ENCODE measurements at regions not wholly inside any gene's neighbourhood (a gene's known extent, or its start where the extent isn't known, plus 50 kb on each side); places are given as distances from the start of the nearest gene placed in this dataset.

DNA sequence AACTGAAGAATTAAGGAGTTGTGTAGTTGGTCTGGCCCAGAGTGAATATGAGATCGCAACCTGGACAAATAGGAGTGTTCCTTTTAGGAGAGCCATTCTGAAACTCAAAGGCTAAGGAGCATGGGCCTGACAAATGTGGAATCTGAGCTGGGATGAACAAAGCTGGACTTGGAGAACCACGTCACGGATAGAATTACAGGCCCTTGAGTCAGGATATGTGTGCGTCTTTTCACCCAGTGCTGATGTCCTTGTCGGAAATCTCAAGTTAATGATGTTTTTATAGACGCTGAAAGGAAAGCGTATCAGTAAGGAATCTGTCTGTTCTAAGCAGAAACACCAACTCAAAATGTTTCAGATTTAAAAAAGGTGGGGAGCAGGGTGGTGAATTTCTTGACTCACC is 173.8 kb upstream of the ZKSCAN2 start:
- no peaks in the 10 kb centered on the region for H3K79me2 ChIP-seq (ENCODE audit: control insufficient read depth, insufficient read depth, low read length)
- no TSS peak for BruUV-seq (replicated peaks)
- ChIA-PET CTCF (no interaction called here), POLR2A (no interaction called here)
- H2AFZ ChIP-seq (ENCODE audit: low read depth, low read length), result no peak overlapping the region
- DNase-seq (ENCODE audit: low read depth, low spot score), result no peak
- H3K36me3 ChIP-seq (ENCODE audit: control insufficient read depth in 2 of 2, extremely low read depth in 1 of 2, insufficient read depth in 2 of 2, low read length in 2 of 2), result no peaks in the 10 kb centered on the region
- H3K4me2 ChIP-seq (ENCODE audit: insufficient read depth, low read length), result no peak overlapping the region
- dilution Hi-C loops (cut with MboI; ENCODE audit: extremely low pct_ligation_motif_present, low sequenced_read_pairs), result no loop called here
- intact Hi-C loops (cut with micrococcal nuclease), result no loop called here
- TF ChIP-seq POLR2AphosphoS5 (IDR thresholded peaks at IDR 0.05; ENCODE audit: insufficient read depth, low read depth, low read length) (no peak), GATA2 (IDR thresholded peaks at IDR 0.05; ENCODE audit: insufficient read depth, insufficient read length, low read depth, low read length) (no peak), EZH2 (IDR thresholded peaks at IDR 0.05; ENCODE audit: borderline replicate concordance, low read depth, low read length, severe bottlenecking) (no peak), POLR2A (IDR thresholded peaks at IDR 0.05; ENCODE audit: low read depth, low read length) (no peak), JUN (IDR thresholded peaks at IDR 0.05; ENCODE audit: borderline replicate concordance, insufficient read depth, insufficient read length, low read depth) (no peak), MYC (IDR thresholded peaks at IDR 0.05; ENCODE audit: low read depth, low read length) (no peak), FOS (IDR thresholded peaks at IDR 0.05; ENCODE audit: borderline replicate concordance, insufficient read depth, low read length) (no peak), CTCF (IDR thresholded peaks at IDR 0.05; ENCODE audit: extremely low read depth in 1 of 2, insufficient read depth in 1 of 2, low read depth in 1 of 2, low read length in 2 of 2) (no peak)
- TF ChIP-seq, protein P1, sequence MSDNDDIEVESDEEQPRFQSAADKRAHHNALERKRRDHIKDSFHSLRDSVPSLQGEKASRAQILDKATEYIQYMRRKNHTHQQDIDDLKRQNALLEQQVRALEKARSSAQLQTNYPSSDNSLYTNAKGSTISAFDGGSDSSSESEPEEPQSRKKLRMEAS (IDR thresholded peaks at IDR 0.05; ENCODE audit: insufficient read depth, insufficient read length), result no peak
- H4K20me1 ChIP-seq (replicated peaks; ENCODE audit: control insufficient read depth, extremely low read depth, insufficient read depth, low read length), result no peaks in the 10 kb centered on the region
- no peak for FAIRE-seq
- H3K27ac ChIP-seq (ENCODE audit: insufficient read depth, low read depth, low read length), result no peak overlapping the region
- no peak overlapping the region for H3K4me3 ChIP-seq (replicated peaks in 1 of 3; ENCODE audit: insufficient read depth in 1 of 3, low read depth in 1 of 3, low read length in 3 of 3)
- no peaks in the 10 kb centered on the region for H3K9me1 ChIP-seq (replicated peaks; ENCODE audit: control insufficient read depth, extremely low read depth, insufficient read depth, low read length)
- H3K4me1 ChIP-seq (ENCODE audit: control insufficient read depth, extremely low read depth, insufficient read depth, low read length), result no peaks in the 10 kb centered on the region
- H3K27me3 ChIP-seq (ENCODE audit: control insufficient read depth in 2 of 2, insufficient read depth in 2 of 2, low read length in 2 of 2), result no peaks in the 10 kb centered on the region
- peaks cover 2% of the 10 kb centered on the region for H3K9me3 ChIP-seq (replicated peaks; ENCODE audit: control insufficient read depth, insufficient read depth, low read length)
- H3K9ac ChIP-seq (replicated peaks; ENCODE audit: extremely low read depth, insufficient read depth, low read length), result no peak overlapping the region
